ENCODE measurements at regions not wholly inside any gene's neighbourhood (a gene's known extent, or its start where the extent isn't known, plus 50 kb on each side); places are given as distances from the start of the nearest gene placed in this dataset.

DNA sequence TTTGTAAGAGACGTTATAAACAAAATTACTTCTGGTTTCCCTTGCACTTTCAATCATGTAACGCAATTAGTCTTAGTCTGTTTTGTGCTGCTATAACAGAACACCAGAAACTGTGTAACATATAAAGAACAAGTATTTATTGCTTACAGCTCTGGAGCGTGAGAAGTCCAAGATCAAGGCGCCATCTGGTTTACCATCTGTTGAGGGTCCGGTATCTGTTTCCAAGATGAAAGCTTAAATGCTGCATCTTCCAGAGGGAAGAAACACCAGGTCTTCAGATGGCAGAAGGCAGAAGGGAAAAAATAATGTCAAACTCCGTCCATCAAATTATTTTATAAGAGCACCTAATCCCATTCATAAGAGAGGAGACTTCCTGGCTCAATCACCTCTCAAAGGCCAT, 474.1 kb downstream of the PDGFC start:
- DNase-seq (ENCODE audit: low spot score), result no peak

- DNase-seq (ENCODE audit: low spot score), result no peak
Observed at GRCh38 chr4:156496797-156497196, 474.8 kb downstream of the PDGFC start.

GRCh38 chr4:156495836-156496235, 475.8 kb downstream of the PDGFC start:
- no peak for DNase-seq (ENCODE audit: low spot score)

- no peak for DNase-seq (ENCODE audit: low spot score)
Observed at GRCh38 chr4:156495091-156495490, 476.5 kb downstream of the PDGFC start.

GRCh38 chr4:156493858-156494257, 477.7 kb downstream of the PDGFC start:
- DNase-seq (ENCODE audit: low spot score), result no peak

DNA sequence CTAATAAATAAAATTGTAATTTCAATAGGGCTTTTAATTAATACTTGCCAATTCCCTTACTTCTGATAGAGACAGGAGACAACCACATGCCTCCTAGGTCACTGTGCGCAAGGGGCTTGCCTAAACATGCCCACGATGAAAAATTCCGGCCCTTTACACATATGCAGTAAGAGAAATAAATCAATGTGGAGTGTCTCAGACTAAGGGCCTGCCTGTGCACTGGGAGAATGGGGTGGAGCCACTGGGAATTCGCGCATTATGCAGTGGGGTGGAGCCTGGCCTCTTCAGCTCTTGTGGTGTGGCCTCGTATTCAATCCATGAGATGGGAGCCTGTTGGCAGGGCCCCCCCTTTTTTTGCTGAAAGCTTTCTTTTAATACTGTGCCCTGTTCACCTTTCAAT, 484.5 kb downstream of the PDGFC start:
- no peak for DNase-seq (ENCODE audit: low spot score)

DNA sequence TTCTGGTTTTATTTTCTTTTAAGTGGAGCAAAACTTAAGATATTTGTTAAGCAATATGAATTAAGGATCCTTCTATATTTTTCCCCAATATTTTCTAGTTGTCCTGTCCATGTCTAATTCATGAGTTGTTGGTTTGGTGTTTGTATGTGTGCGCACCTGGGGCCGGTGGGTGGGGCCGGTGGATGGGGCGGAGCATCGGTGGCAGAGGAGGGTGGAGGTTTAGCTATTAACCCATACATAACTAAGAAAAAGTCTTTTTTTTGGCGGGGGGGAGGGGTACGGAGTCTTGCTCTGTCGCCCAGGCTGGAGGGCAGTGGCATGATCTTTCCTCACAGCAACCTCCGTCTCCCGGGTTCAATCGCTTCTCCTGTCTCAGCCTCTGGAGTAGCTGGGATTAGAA, 489.8 kb downstream of the PDGFC start:
- no peak for DNase-seq (ENCODE audit: low spot score)

GRCh38 chr4:156477636-156478035, 494.0 kb downstream of the PDGFC start:
- no peak for DNase-seq (ENCODE audit: low spot score)

GRCh38 chr4:156476359-156476758, 495.2 kb downstream of the PDGFC start:
- no peak for DNase-seq (ENCODE audit: low spot score)

- DNase-seq (ENCODE audit: low spot score), result peak; percentile 9
Observed at GRCh38 chr4:156475322-156475721, 496.3 kb downstream of the PDGFC start.

DNA sequence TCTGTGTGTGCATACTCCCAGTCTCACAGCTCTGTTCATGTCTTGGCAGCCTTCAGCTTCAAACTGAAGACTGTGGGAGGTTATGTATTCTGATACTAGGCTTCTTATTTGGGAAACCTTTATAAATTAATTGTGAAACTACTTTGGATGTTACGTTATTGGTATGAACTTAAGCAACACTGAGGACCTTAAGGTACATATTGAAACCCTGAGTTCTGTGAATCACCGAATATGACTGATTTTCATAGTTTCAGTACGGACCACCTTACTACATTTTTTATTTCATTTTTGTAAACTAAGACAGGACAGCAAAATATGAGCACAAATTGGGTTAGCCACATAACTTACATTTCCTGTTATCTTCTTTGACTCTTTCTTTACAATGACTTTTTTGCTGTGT, 498.4 kb downstream of the PDGFC start:
- DNase-seq (ENCODE audit: low spot score), result no peak

- no peak for DNase-seq (ENCODE audit: low spot score)
Observed at GRCh38 chr4:156472624-156473023, 499.0 kb downstream of the PDGFC start.

DNA sequence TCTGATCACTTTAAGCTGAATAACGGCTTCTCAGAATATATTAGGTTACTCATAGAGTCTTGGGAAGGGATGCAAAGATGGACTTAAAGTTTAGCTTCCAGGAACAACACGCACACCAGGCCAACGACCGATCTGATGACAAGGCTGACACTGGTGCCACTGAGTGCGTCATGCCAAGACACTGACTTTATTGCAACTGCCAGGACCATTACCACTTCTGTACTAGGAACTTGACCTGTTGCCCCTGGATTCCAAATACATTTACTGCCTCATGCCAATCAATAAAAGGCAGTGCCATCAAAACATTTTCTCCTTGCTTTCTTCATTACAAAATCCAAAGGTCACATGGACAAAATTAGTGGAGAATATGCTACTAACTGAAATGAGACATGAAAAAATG, 505.9 kb upstream of the CTSO start:
- DNase-seq (ENCODE audit: low spot score), result no peak

GRCh38 chr4:156456830-156457229, 503.2 kb upstream of the CTSO start:
- no peak for DNase-seq (ENCODE audit: low spot score)

DNA sequence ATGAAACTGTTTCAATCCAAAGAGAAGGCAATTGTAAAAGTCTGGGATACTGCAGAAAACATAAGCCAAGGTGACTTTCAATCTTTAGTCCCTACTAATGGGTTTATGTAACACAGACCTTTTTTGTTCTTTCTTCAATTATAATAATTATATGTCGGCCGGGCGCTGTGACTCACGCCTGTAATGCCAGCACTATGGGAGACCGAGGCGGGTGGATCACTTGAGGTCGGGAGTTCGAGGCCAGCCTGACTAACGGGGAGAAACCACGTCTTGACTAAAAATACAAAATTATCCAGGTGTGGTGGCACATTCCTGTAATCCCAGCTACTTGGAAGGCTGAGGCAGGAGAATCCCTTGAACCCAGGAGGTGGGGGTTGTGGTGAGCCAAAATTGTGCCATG, 489.8 kb upstream of the CTSO start:
- DNase-seq (ENCODE audit: low spot score), result no peak

GRCh38 chr4:156442912-156443311, 489.2 kb upstream of the CTSO start:
- no peak for DNase-seq (ENCODE audit: low spot score)

DNA sequence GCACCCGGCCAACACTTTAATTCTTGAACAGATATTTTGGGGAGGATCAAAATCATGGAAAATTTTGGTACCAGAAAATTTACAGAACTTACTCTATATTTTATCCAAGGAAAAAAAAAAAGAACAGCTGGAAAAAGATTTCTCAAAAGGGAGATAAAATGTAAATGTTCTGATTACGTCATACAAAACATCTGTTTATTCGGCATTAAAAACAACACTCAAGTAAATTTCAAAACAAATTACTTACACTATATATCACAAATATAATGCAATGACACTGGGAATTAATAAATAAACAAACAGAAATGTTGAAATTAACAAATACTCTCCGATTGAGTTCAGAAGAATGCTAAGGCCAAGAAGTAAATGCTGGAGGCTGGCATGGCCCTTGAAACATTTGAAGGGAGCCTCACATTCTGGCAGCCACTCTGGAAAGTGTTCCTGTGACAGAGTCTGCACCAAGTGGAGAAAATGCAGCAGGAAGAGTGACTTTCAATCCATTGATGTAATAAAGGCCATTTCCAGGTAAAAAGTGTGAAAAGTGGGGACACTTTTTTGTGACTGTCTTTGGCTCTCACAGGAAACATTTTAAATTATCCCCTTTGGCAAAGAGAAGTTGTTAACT, 486.0 kb upstream of the CTSO start:
- no peak for DNase-seq (ENCODE audit: low spot score)

- no peak for DNase-seq (ENCODE audit: low spot score)
Observed at GRCh38 chr4:156437666-156438065, 484.0 kb upstream of the CTSO start.

GRCh38 chr4:156422576-156422975, 468.9 kb upstream of the CTSO start:
- DNase-seq (ENCODE audit: low spot score), result no peak

DNA sequence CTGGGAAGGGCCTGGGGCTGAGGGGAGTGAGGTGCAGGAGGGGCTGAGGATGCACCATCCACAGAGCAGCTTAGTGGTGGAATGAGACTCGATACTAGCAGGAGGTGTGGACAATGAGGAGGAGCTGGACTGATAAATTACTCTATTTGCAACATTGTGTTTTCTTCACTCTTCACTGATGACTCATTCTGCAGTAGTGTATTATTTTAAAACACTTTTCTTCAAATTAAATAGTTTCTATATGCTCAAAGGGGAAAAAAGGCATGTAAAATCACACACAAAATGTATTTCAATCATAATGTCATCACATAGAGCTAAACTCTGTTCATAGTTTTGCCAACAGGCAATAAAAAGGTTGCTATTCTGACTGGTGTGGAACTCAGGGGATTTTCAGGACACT, 467.0 kb upstream of the CTSO start:
- no peak for DNase-seq (ENCODE audit: low spot score)

DNA sequence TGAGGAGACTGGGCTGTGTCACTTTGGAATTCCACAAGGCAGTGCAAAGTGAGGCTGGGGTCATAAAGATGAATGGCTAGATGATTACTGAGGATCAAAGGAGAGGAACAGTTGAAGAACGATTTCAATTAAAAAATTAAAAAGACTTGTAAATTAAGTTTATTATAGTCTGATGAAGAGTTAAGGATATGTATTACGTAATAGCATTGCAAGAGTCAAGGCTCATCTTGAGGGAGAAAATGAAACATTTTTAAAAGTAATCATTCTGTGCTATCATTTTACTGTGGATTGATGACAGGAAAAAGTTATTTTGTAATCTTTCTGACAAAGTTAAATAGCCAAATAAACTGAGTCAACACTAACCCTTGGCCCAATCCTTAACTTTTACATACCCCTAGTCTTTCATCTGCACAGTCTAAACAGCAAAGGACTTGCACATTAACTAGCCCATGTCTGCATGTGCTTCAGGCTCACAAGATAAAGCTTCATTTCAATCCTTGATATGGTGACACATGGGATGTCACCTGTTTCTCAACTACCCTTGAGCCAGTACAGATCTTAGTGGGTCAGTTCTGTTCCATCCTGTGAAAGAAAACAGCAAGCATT, 465.5 kb upstream of the CTSO start:
- DNase-seq (ENCODE audit: low spot score), result no peak

DNA sequence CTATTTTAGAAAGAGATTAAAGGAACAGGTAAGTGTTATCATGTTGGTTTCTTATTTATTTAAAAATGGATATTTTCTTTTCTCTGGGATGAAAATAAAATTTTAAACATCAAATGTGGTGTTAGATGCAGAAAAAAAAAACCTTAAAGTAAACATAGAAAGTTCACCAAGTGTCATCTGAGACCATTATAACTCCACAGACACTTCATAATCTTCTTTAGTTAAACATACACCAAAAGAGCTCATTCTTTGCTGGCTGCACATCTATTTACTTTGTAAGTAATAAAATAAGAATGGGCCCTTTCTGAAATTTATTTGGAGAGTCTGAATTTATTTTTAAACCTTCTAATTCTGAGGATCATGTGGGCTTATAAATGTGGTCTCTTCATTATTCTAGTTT, 460.7 kb upstream of the CTSO start:
- DNase-seq (ENCODE audit: low spot score), result no peak

GRCh38 chr4:156413239-156414135, 459.8 kb upstream of the CTSO start:
- DNase-seq (ENCODE audit: low spot score), result no peak

All from SK-N-DZ (cell line).